Right lobe of liver (tissue), 6 donors: ENCODE measurements at regions not wholly inside any gene's neighbourhood (a gene's known extent, or its start where the extent isn't known, plus 50 kb on each side); places are given as distances from the start of the nearest gene placed in this dataset.
A peak's percentile ranks its signal among the peaks of the same experiment; 100 is the strongest.

Source experiments
- ATAC-seq, 4 donors: fragments of 200-7000 bp; cut with Tn5 transposase; one replicate each; pipeline ENCODE4 v1.9.1; 2020; ENCODE audit warnings: mild to moderate bottlenecking in 4 of 4, moderate library complexity in 4 of 4
- DNase-seq, 3 donors: peaks; one replicate each; pipeline ENCODE4 v3.0.0-alpha.2; 2020
- H3K27ac ChIP-seq, 3 donors: fragments of 200-600 bp; one replicate each; pipeline ENCODE4 v1.8.0; 2022
- H3K27me3 ChIP-seq, 2 donors: fragments of 200-600 bp; one replicate each; pipeline ENCODE4 v1.8.0; 2022
- H3K36me3 ChIP-seq, 4 donors: fragments of 200-600 bp; sonication (generic) in 1 of 4; one replicate each; pipeline versions ENCODE4 v1.5.1 to v1.8.0; 2017 to 2022; ENCODE audit warnings: control low read depth in 1 of 4
- H3K4me1 ChIP-seq, 4 donors: fragments of 200-600 bp; sonication (generic) in 1 of 4; one replicate each; pipeline versions ENCODE4 v1.5.1 to v1.8.0; 2017 to 2022; ENCODE audit warnings: control low read depth in 1 of 4
- H3K4me3 ChIP-seq, 3 donors: fragments of 200-600 bp; one replicate each; pipeline ENCODE4 v1.8.0; 2022
- H3K9me3 ChIP-seq, 4 donors: fragments of 200-600 bp; sonication (generic) in 1 of 4; one replicate each; pipeline versions ENCODE4 v1.5.1 to v1.8.0; 2017 to 2022; ENCODE audit warnings: control low read depth in 1 of 4
- CTCF ChIP-seq, 4 donors: fragments of 200-600 bp in 3 of 4; fragments of 450-650 bp in 1 of 4; IDR thresholded peaks; one replicate each; pipeline versions ENCODE4 v1.5.1 to v1.8.0; 2016 to 2022; ENCODE audit warnings: antibody characterized with exemption in 4 of 4, mild to moderate bottlenecking in 2 of 4
- POLR2A ChIP-seq: fragments of 450-650 bp; IDR thresholded peaks from one replicate; pipeline ENCODE4 v1.6.1; 2017; ENCODE audit warnings: antibody characterized with exemption, mild to moderate bottlenecking
- WGBS: methylation state at CpG from one replicate; pipeline ENCODE4 v1.1.6; 2018; ENCODE audit warnings: low coverage, low lambda C conversion rate; ENCODE audit not compliant: insufficient coverage; ENCODE audit errors: missing lambda C conversion rate; 5-methylcytosine and 5-hydroxymethylcytosine counted together
- intact Hi-C, 2 donors: fragments of 100-400 bp; cut with DNase I; formaldehyde crosslinking; loops; one replicate each; pipeline versions ENCODE4 v1.11.2 to v1.14.1; 2022
- donor health status: DM: no; HTN: yes; CAD: no.
- donor health status: DM: no; HTN: no; CAD: no.
- donor health status: DM: no; HTN: no; CAD: no.
- donor health status: DM: no; HTN: yes; CAD: no.
- donor health status: DM: no; HTN: yes; CAD: no.

DNA sequence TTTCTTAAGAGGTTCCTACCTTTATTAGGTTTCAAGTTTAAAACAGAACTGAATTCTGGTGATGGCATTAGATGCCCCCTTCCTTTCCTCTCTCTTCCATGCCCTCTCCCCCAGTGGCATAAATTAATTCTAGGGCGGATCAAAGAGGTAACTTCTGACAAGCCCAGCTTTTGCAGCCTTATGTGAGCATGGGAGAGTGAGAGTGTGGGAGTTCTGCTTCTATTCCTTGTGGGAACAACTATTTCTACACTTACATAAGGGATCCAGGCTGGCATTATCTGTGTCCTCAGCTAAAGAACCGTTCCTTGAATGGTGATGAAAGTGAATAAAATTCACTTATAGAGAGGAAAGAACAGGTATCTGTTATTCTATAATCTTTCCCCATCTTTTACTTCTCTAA, 437.6 kb downstream of the KIF4B start:
- Histone ChIP-seq H3K36me3 (no peaks in the 10 kb centered on the region), H3K27ac (no peak overlapping the region), H3K4me3 (no peak overlapping the region), H3K4me1 (peaks cover 0 to 10% (median 7%) of the 10 kb centered on the region in 4 donors), H3K9me3 (peaks cover 0 to 3% (median 0%) of the 10 kb centered on the region in 4 donors), H3K27me3 (no peaks in the 10 kb centered on the region)
- DNase-seq (no peak), ATAC-seq (no peak)
- TF ChIP-seq CTCF (IDR thresholded peaks at IDR 0.05): no peak
- no peak for TF ChIP-seq POLR2A
- intact Hi-C loops: no loop called here
- WGBS: 68% methylated on average over 2 of the region's 2 CpGs

DNA sequence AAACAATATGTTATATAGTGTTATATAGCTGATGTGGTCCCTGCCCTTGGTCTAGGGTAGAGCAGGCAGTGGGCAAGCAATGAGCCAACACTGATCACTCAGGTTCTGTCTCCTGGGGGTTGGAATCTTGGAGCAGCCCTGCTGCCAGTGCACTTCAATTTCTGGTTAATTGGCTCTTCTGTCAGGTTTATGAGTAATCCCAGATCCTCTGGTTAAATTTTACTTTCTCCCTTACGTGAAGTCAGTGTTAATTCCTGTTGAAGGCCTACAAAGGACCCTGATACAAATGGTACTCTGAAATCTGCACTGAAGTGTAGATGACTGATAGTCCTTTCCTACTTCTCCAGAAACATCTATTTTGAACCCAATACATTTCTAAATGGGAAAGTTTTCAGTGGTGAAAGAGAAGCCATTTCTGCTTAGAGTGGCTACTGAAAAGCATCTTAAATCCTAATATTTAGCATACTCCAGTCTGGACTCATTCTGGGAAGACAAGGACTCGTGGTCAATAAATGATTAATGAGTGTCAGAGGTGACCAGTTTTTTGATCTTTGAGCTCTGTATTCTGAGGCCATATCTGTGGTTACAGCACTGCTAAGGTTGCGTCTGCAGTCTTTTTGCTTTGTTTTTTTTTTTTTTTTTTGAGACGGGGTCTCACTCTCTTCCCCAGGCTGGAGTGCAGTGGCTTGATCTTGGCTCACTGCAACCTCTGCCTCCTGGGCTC, 442.4 kb downstream of the KIF4B start:
- DNase-seq: no peak
- 21% methylated on average over 4 of the region's 4 CpGs for WGBS
- peak; percentile 68 to 81 (median 72) for ATAC-seq
- Histone ChIP-seq H3K36me3 (no peaks in the 10 kb centered on the region), H3K4me3 (no peak overlapping the region), H3K4me1 (peaks cover 0 to 40% (median 21%) of the 10 kb centered on the region in 4 donors), H3K9me3 (peaks cover 0 to 3% (median 0%) of the 10 kb centered on the region in 4 donors), H3K27me3 (no peaks in the 10 kb centered on the region), H3K27ac (peak overlapping the region; percentile 47 to 74 (median 63))
- intact Hi-C loops: no loop called here
- TF ChIP-seq POLR2A: no peak
- no peak for TF ChIP-seq CTCF (IDR thresholded peaks at IDR 0.05)

GRCh38 chr5:155459889-155460500, 446.4 kb downstream of the KIF4B start:
- DNase-seq (no peak), ATAC-seq (peak in 3 of 4 donors; percentile 10 to 57 (median 26))
- Histone ChIP-seq H3K4me1 (peaks cover 0 to 45% (median 23%) of the 10 kb centered on the region in 4 donors), H3K36me3 (no peaks in the 10 kb centered on the region), H3K4me3 (no peak overlapping the region), H3K27me3 (no peaks in the 10 kb centered on the region), H3K9me3 (peaks cover 0 to 3% (median 0%) of the 10 kb centered on the region in 4 donors), H3K27ac (peak overlapping the region; percentile 80 to 82 (median 82))
- 25% methylated on average over 1 of the region's 1 CpG for WGBS
- intact Hi-C loops: no loop called here
- no peak for TF ChIP-seq POLR2A
- no peak for TF ChIP-seq CTCF (IDR thresholded peaks at IDR 0.05)

DNA sequence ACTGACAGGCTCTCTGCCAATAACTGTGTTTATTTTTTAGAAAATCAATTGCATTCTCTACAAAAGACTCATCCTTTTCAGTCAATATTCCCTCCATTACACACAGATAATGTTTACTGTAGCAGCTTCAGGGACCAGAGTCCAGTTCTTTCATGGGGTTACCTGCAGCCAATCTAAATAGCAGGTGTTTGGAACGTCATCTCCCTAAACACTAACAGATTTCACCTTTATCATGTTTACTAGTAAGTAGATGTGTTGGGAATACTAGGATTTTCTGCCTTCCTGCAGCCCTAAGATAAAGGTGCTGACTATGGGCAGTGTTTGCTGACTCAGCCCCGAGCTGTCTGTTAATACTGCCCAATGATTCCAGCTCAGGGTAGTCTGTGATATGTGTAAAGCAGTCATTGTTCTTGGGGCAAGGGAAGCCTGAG, 447.0 kb downstream of the KIF4B start:
- no peak overlapping the region for H3K4me3 ChIP-seq
- TF ChIP-seq CTCF (IDR thresholded peaks at IDR 0.05): no peak
- TF ChIP-seq POLR2A: no peak
- peak; percentile 82 to 94 (median 90) for ATAC-seq
- H3K27me3 ChIP-seq: no peaks in the 10 kb centered on the region
- DNase-seq: peak; percentile 63 to 72 (median 68)
- WGBS: 25% methylated on average over 2 of the region's 2 CpGs
- intact Hi-C loops: no loop called here
- H3K36me3 ChIP-seq: no peaks in the 10 kb centered on the region
- H3K27ac ChIP-seq: peak overlapping the region in 2 of 3 donors; percentile 82
- H3K9me3 ChIP-seq: no peaks in the 10 kb centered on the region
- peaks cover 0 to 39% (median 20%) of the 10 kb centered on the region in 4 donors for H3K4me1 ChIP-seq
